ENCODE measurements at regions not wholly inside any gene's neighbourhood (a gene's known extent, or its start where the extent isn't known, plus 50 kb on each side); places are given as distances from the start of the nearest gene placed in this dataset.
"Not testable (repeated sequence)": the region's sequence is repeated elsewhere in the genome, so short reads cannot be mapped to it uniquely, and the experiment has no call there.

- no peak for DNase-seq
These were observed 403.7 kb downstream of the STK39 start for GRCh38 chr2:167843657-167844056.

- DNase-seq: no peak
These were observed 404.2 kb downstream of the STK39 start for GRCh38 chr2:167843217-167843616.

- no peak for DNase-seq
These were observed 405.3 kb downstream of the STK39 start for GRCh38 chr2:167842047-167842446.

GRCh38 chr2:167835290-167835689 lies 412.1 kb downstream of the STK39 start:
- DNase-seq: not testable (repeated sequence)

- DNase-seq: no peak
These were observed 412.7 kb downstream of the STK39 start for GRCh38 chr2:167834707-167835106.

- DNase-seq: no peak
These were observed 414.1 kb downstream of the STK39 start for GRCh38 chr2:167833294-167833693.

- DNase-seq: no peak
These were observed 414.5 kb downstream of the STK39 start for GRCh38 chr2:167832868-167833287.

- no peak for DNase-seq
These were observed 419.9 kb downstream of the STK39 start for GRCh38 chr2:167827352-167828097.

GRCh38 chr2:167826906-167827305 lies 420.5 kb downstream of the STK39 start:
- no peak for DNase-seq

GRCh38 chr2:167825664-167826063 lies 421.7 kb downstream of the STK39 start:
- DNase-seq: no peak

- DNase-seq: no peak
These were observed 424.5 kb downstream of the STK39 start for GRCh38 chr2:167822690-167823465.

GRCh38 chr2:167820488-167820887 lies 426.9 kb downstream of the STK39 start:
- DNase-seq: no peak

GRCh38 chr2:167818521-167818920 lies 428.9 kb downstream of the STK39 start:
- DNase-seq: no peak

GRCh38 chr2:167817908-167818307 lies 429.5 kb downstream of the STK39 start:
- no peak for DNase-seq

GRCh38 chr2:167817422-167817821 lies 430.0 kb downstream of the STK39 start:
- DNase-seq: no peak

- no peak for DNase-seq
These were observed 430.5 kb downstream of the STK39 start for GRCh38 chr2:167816874-167817290.

GRCh38 chr2:167814881-167815718 lies 432.3 kb downstream of the STK39 start:
- no peak for DNase-seq

GRCh38 chr2:167814482-167814880 lies 432.9 kb downstream of the STK39 start:
- not testable (repeated sequence) for DNase-seq

GRCh38 chr2:167809799-167810198 lies 437.6 kb downstream of the STK39 start:
- DNase-seq: not testable (repeated sequence)

GRCh38 chr2:167803449-167803988 lies 443.9 kb downstream of the STK39 start:
- no peak for DNase-seq

- no peak for DNase-seq
These were observed 452.7 kb downstream of the STK39 start for GRCh38 chr2:167794554-167795255.

- DNase-seq: peak in 1 of 4 experiments; percentile 2
These were observed 453.7 kb downstream of the STK39 start for GRCh38 chr2:167793725-167794124.

All from suppressor macrophage (primary cell).